GM12865 (cell line): ENCODE measurements at regions not wholly inside any gene's neighbourhood (a gene's known extent, or its start where the extent isn't known, plus 50 kb on each side); places are given as distances from the start of the nearest gene placed in this dataset.

ENCODE experiments used
- DNase-seq: peaks from one replicate; pipeline ENCODE4 v3.0.0; 2010; ENCODE audit warnings: low read depth
- H3K4me3 ChIP-seq: 2 replicates; pipeline ENCODE4 v1.5.1; 2011; ENCODE audit warnings: mild to moderate bottlenecking, low read depth, low read length, control low read depth
- TF ChIP-seq, protein P1 (sequence below): IDR thresholded peaks from 2 replicates; pipeline ENCODE4 v1.5.1; 2011; ENCODE audit warnings: low read length, control low read depth, low read depth, inconsistent platforms; ENCODE audit not compliant: insufficient read depth; ENCODE audit errors: missing control alignments

DNA sequence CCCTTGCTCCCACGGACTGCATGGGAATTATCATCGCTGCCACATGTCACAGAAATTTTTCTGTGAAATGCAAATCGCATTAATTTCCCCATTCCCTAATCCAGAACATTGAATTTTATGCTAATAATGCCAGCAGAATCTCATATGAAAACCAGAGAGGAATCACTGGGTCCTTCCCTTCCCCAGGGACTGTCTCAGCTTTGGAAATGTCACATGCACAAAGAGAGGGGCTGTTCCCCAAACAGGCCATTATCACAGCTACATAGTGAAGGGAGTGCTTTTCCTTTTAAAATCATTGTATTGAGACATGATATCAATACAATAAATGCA lies 954.5 kb downstream of the BRD1 start:
- H3K4me3 ChIP-seq = no peak overlapping the region
- TF ChIP-seq, protein P1, sequence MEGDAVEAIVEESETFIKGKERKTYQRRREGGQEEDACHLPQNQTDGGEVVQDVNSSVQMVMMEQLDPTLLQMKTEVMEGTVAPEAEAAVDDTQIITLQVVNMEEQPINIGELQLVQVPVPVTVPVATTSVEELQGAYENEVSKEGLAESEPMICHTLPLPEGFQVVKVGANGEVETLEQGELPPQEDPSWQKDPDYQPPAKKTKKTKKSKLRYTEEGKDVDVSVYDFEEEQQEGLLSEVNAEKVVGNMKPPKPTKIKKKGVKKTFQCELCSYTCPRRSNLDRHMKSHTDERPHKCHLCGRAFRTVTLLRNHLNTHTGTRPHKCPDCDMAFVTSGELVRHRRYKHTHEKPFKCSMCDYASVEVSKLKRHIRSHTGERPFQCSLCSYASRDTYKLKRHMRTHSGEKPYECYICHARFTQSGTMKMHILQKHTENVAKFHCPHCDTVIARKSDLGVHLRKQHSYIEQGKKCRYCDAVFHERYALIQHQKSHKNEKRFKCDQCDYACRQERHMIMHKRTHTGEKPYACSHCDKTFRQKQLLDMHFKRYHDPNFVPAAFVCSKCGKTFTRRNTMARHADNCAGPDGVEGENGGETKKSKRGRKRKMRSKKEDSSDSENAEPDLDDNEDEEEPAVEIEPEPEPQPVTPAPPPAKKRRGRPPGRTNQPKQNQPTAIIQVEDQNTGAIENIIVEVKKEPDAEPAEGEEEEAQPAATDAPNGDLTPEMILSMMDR = no peak
- DNase-seq = no peak

DNA sequence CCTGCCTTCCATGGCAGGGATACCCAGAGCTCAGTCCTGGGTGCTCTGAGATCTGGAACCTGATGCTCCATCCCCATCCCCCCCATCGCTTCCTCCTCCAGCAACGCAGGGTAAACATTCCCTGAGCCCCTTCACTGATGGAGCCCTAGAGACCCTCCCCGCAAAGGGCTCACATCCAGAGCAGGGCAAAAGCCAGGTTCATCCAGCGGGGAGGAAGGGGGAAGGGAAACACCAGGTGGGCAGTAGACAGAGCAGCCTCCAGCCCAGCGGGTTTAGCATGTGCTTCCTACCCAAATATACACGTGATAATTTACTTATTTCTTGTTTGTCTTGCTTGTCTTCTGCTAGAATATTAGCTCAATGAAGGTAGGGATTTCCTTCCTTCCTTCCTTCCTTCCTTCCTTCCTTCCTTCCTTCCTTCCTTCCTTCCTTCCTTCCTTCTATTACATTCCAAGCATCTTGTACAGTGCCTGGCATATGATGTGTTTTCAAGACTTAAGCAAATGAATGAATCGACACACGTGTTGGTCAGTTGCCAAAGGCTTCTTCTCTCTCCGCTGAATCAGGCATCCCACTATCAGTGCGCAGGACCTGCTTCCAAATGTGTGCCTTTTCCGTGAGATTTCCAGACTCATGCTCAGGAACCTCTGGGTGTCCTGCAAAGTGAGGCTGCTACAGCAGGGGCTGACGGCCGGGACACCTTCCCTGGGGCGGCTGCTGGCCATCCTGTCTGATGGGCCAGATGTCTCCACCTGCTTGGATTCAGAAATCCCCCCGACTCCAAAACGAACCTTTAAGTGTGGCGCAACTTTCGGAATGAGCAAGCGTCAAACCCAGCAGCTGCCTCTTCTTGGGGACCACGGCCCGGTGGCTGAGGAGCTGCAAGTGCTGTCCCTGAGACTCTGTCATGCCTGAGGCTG lies 955.1 kb downstream of the BRD1 start:
- DNase-seq = no peak
- no peak overlapping the region for H3K4me3 ChIP-seq
- TF ChIP-seq, protein P1 = no peak

DNA sequence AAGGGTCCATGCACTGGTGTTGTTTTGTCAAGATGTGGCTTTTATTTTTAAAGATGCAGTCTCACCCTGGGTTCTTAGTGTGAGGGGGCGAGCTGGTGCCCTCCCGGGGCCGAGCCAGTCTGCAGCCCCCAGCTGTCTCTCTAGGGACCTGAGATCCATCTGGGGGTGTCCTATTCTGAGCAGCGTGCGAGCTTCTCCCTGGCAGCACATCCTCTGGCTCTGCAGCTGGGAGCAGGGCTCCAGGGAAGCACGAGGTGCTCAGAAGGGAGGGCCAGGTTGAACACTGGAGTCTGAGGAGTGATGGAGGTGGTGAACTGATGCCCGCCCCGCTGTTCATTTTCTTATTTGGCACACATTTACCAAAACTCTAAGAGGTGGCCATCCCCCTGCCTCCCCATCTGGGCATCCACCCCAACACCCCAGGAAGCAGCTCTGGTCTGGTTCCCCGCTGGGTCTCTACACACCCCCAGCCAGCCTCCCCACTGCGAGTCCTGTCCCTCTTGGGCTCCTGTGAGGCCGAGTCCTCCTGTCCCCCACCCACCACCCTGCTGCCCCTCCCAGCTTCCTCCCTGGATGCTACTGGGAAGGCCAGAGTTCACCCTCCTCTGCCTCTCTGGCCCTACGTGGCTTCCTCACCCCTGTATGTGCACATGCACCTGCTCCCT lies 956.4 kb downstream of the BRD1 start:
- no peak overlapping the region for H3K4me3 ChIP-seq
- TF ChIP-seq, protein P1 = no peak
- no peak for DNase-seq

DNA sequence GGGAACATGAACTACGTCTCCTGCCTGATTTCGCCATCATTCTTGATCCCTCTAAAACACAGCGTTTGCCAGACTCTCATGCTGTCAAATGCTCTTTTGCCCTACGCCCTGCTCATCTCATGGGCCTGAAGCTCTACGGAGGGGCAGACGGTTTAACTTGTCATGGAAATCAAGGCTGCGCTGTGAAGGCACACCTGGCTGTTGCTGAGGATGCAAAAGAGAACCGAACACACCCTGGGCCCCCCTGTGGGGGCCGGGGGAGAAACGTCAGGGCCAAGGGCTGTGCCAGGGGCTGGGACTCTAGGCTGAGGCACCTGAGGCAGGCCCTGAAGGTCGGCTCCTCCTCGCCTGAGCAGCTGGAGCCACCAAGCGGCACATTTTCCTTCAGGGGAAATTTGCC lies 957.2 kb downstream of the BRD1 start:
- no peak overlapping the region for H3K4me3 ChIP-seq
- TF ChIP-seq, protein P1 = no peak
- DNase-seq = no peak

DNA sequence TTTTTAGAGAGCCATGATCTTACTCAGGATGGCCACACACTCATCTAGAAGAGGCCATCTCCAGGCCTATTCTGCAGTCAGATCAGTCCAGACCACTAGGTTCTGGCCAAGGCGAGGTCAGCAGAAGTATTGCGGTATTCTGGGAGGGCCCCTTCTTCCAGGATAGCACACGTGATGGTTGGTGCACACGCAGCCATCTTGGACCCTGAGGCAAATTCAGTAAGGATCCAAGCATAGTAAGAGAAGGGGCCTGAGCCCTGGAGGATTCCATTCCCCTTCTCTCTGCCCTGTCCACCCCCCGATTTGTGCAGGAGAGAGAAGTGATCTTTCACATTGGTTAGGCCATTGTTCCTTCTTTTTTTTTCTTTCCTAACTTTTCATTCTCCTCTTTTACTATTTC lies 957.9 kb downstream of the BRD1 start:
- TF ChIP-seq, protein P1 = no peak
- no peak overlapping the region for H3K4me3 ChIP-seq
- no peak for DNase-seq

DNA sequence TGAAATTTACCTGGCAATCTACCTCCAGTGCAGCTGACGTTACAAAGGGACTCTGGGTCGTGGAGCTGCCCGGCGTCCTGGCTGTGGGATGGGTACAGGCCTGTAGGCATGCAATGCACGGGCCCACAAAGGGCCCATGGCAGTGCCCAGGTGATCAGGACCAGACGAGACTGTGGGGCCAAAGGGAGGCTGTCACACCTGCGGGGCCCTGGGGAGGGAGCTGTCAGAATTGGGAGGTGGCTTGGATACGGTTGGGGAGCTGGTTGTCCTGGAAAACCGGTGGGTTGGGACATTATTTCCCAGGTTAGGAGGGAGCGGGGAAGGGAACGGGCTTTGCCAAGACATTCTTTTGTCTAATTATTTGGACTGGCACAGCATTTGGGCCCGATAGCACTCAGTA lies 958.5 kb downstream of the BRD1 start:
- TF ChIP-seq, protein P1 = no peak
- no peak overlapping the region for H3K4me3 ChIP-seq
- DNase-seq = no peak
